EL (cell line): ENCODE measurements at regions not wholly inside any gene's neighbourhood (a gene's known extent, or its start where the extent isn't known, plus 50 kb on each side); places are given as distances from the start of the nearest gene placed in this dataset.

Experiments used
- DNase-seq: peaks from one replicate; pipeline ENCODE4 v3.0.0-alpha.2; 2016

DNA sequence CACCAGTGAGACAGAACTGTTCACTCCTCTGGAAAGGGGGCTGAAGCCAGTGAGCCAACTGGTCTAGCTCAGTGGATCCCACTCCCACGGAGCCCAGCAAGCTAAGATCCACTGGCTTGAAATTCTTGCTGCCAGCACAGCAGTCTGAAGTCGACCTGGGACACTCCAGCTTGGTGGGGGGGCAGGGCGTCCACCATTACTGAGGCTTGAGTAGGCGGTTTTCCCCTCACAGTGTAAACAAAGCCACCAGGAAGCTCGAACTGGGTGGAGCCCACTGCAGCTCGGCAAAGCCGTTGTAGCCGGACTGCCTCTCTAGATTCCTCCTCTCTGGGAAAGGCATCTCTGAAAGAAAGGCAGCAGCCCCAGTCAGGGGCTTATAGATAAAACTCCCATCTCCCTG is 52.3 kb upstream of the BBX start:
- peak; percentile 13 for DNase-seq
